GM12873 (cell line): ENCODE measurements at regions not wholly inside any gene's neighbourhood (a gene's known extent, or its start where the extent isn't known, plus 50 kb on each side); places are given as distances from the start of the nearest gene placed in this dataset.

Source experiments
- CTCF ChIP-seq: IDR thresholded peaks from 2 replicates; pipeline ENCODE4 v1.5.1; 2012; ENCODE audit warnings: low read depth, mild to moderate bottlenecking, moderate library complexity, low read length, control low read depth; ENCODE audit not compliant: insufficient read depth; ENCODE audit errors: missing control alignments

DNA sequence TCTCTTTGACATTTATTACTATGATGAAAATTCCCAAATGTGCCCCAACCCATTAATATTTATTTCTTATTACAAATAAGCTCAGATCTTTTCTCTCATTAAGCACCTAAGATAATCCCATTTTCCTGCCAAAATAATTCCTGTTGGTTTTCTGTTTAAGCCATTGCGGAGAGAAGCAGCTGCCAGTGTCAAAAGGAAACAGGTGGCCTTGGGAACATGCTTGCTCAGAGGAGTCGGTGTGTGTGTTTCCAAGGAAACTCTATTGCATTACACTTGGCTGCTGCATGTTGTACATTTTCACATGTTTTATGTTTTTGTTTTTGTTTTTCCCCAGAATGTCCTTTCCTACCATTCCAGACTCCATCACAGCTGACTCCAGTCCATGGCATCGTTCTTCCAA, 56.4 kb downstream of the CD24 start:
- TF ChIP-seq CTCF = no peak

DNA sequence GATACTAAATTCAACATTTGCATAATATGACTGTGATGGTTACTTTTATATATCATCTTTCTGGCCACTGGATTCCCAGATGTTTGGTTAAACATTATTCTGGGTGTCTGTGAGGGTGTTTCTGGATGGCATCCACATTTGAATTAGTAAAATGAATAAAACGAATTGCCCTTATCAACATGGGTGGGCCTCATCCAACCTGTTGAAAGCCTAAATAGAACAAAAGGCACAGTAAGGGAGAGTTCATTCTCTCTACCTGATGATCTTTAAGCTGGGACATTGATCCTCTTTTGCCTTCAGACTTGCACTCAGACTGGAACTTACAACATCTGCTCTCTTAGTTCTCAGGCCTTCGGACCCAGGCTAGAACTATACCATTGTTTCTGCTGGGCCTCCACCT, 57.6 kb downstream of the CD24 start:
- no peak for TF ChIP-seq CTCF

DNA sequence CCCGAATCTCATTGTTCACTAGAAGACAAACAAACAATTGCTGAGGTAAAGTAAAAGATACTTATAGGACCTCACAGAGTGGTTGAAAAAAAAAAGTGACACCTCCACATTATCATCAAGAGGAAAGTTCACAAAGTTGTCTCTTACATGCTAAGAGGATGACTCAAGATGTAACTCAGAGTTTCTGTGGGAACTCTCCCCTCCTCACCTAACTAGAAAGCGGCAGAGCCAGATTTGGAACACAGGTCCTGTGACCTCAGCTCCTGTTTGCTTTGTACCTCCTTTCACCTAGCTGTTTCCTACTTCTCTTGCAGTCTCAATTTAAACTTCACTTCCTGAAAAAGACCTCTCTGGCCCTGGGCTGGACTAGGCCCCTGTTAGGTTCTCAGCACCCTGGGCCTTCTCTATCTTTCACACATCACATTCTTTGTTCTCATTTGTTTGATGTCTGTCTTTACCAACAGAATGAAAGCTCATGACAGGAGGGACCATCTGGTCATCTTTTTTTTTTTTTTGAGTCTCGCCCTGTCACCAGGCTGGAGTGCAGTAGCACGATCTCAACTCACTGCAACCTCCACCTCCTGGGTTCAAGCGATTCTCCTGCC, 60.8 kb downstream of the CD24 start:
- no peak for TF ChIP-seq CTCF

- TF ChIP-seq CTCF = no peak
These were observed 61.4 kb downstream of the CD24 start for GRCh38 chr6:106913111-106913510.

GRCh38 chr6:106912091-106912490, 62.4 kb downstream of the CD24 start:
- no peak for TF ChIP-seq CTCF

GRCh38 chr6:106910999-106911949, 63.3 kb downstream of the CD24 start:
- no peak for TF ChIP-seq CTCF

- TF ChIP-seq CTCF = no peak
These were observed 66.1 kb downstream of the CD24 start for GRCh38 chr6:106908386-106908840.
